NCI-H2196 (cell line): ENCODE measurements at regions not wholly inside any gene's neighbourhood (a gene's known extent, or its start where the extent isn't known, plus 50 kb on each side); places are given as distances from the start of the nearest gene placed in this dataset.
"Not testable (repeated sequence)": the region's sequence is repeated elsewhere in the genome, so short reads cannot be mapped to it uniquely, and the experiment has no call there.

Source experiments
- DNase-seq: peaks from one replicate; lab custom pipeline; 2025; ENCODE audit not compliant: unreplicated experiment; lab: John Stamatoyannopoulos, UW

- no peak for DNase-seq
Observed at GRCh38 chr1:218904416-218904815, 269.3 kb upstream of the LYPLAL1 start.

- DNase-seq = no peak
Observed at GRCh38 chr1:218916720-218917119, 257.0 kb upstream of the LYPLAL1 start.

GRCh38 chr1:218917656-218918055 lies 256.0 kb upstream of the LYPLAL1 start:
- DNase-seq = no peak

- no peak for DNase-seq
Observed at GRCh38 chr1:218925777-218926176, 247.9 kb upstream of the LYPLAL1 start.

GRCh38 chr1:218926631-218927030 lies 247.0 kb upstream of the LYPLAL1 start:
- no peak for DNase-seq

- DNase-seq = no peak
Observed at GRCh38 chr1:218930000-218930399, 243.7 kb upstream of the LYPLAL1 start.

- DNase-seq = no peak
Observed at GRCh38 chr1:218930472-218931241, 243.0 kb upstream of the LYPLAL1 start.

GRCh38 chr1:218931324-218931723 lies 242.4 kb upstream of the LYPLAL1 start:
- DNase-seq = no peak

- no peak for DNase-seq
Observed at GRCh38 chr1:218933513-218933912, 240.2 kb upstream of the LYPLAL1 start.

- not testable (repeated sequence) for DNase-seq
Observed at GRCh38 chr1:218935408-218935807, 238.3 kb upstream of the LYPLAL1 start.

- DNase-seq = no peak
Observed at GRCh38 chr1:218938259-218938658, 235.4 kb upstream of the LYPLAL1 start.

GRCh38 chr1:218939095-218939494 lies 234.6 kb upstream of the LYPLAL1 start:
- no peak for DNase-seq

GRCh38 chr1:218942431-218942830 lies 231.2 kb upstream of the LYPLAL1 start:
- DNase-seq = no peak

- DNase-seq = no peak
Observed at GRCh38 chr1:218943371-218943770, 230.3 kb upstream of the LYPLAL1 start.

GRCh38 chr1:218945050-218945449 lies 228.6 kb upstream of the LYPLAL1 start:
- no peak for DNase-seq

- no peak for DNase-seq
Observed at GRCh38 chr1:218946147-218946546, 227.5 kb upstream of the LYPLAL1 start.

- DNase-seq = no peak
Observed at GRCh38 chr1:218948446-218948845, 225.2 kb upstream of the LYPLAL1 start.

GRCh38 chr1:218953386-218953785 lies 220.3 kb upstream of the LYPLAL1 start:
- DNase-seq = no peak

GRCh38 chr1:218957971-218958370 lies 215.7 kb upstream of the LYPLAL1 start:
- DNase-seq = no peak

- no peak for DNase-seq
Observed at GRCh38 chr1:218959784-218960183, 213.9 kb upstream of the LYPLAL1 start.

- no peak for DNase-seq
Observed at GRCh38 chr1:218964471-218965185, 209.1 kb upstream of the LYPLAL1 start.

GRCh38 chr1:218965821-218966220 lies 207.9 kb upstream of the LYPLAL1 start:
- DNase-seq = no peak
